ENCODE measurements at regions not wholly inside any gene's neighbourhood (a gene's known extent, or its start where the extent isn't known, plus 50 kb on each side); places are given as distances from the start of the nearest gene placed in this dataset.
A peak's percentile ranks its signal among the peaks of the same experiment; 100 is the strongest.

GRCh38 chrX:115946059-115946458 is 224.5 kb upstream of the AGTR2 start:
- H3K9me3 ChIP-seq, result no peaks in the 10 kb centered on the region
- WGBS, 2 donors, result 93 to 98% methylated on average over 16 of the region's 16 CpGs
- H3K4me3 ChIP-seq, result no peak overlapping the region
- no peak overlapping the region for H3K27ac ChIP-seq
- H3K36me3 ChIP-seq, result no peaks in the 10 kb centered on the region
- no peak for TF ChIP-seq POLR2AphosphoS5 (IDR thresholded peaks at IDR 0.05)
- TF ChIP-seq EP300 (IDR thresholded peaks at IDR 0.05), result no peak
- no peak for TF ChIP-seq CTCF (IDR thresholded peaks at IDR 0.05)
- TF ChIP-seq POLR2A (IDR thresholded peaks at IDR 0.05), result no peak
- intact Hi-C loops (cut with DNase I), result loop anchor here (10.0 kb wide), 1 partner anchor 51 kb away; no protein-coding TSS in a partner anchor
- peaks cover 0 to 7% (median 0%) of the 10 kb centered on the region in 4 donors for H3K4me1 ChIP-seq
- H3K27me3 ChIP-seq, result no peaks in the 10 kb centered on the region
- DNase-seq, result no peak

- peaks cover 0 to 13% (median 0%) of the 10 kb centered on the region in 4 donors for H3K4me1 ChIP-seq
- no peak for DNase-seq
- no peaks in the 10 kb centered on the region for H3K36me3 ChIP-seq
- no peaks in the 10 kb centered on the region for H3K27me3 ChIP-seq
- TF ChIP-seq CTCF (IDR thresholded peaks at IDR 0.05) (no peak), POLR2A (IDR thresholded peaks at IDR 0.05) (no peak), POLR2AphosphoS5 (IDR thresholded peaks at IDR 0.05) (no peak), EP300 (IDR thresholded peaks at IDR 0.05) (no peak)
- intact Hi-C loops (cut with DNase I), result loop anchor here (10.0 kb wide), 1 partner anchor 53 kb away; no protein-coding TSS in a partner anchor
- H3K4me3 ChIP-seq, result no peak overlapping the region
- WGBS, 2 donors, result 42 to 72% methylated on average over 4 of the region's 4 CpGs
- H3K9me3 ChIP-seq, result no peaks in the 10 kb centered on the region
- H3K27ac ChIP-seq, result no peak overlapping the region
Observed at GRCh38 chrX:115948018-115948923, 222.3 kb upstream of the AGTR2 start.

GRCh38 chrX:115949900-115950822 is 220.4 kb upstream of the AGTR2 start:
- intact Hi-C loops (cut with DNase I), result loop anchor here (10.0 kb wide), 1 partner anchor 55 kb away; no protein-coding TSS in a partner anchor
- H3K27me3 ChIP-seq, result no peaks in the 10 kb centered on the region
- no peaks in the 10 kb centered on the region for H3K9me3 ChIP-seq
- TF ChIP-seq CTCF (IDR thresholded peaks at IDR 0.05), result peak in 1 of 4 experiments; percentile 17
- no peak for TF ChIP-seq EP300 (IDR thresholded peaks at IDR 0.05)
- H3K4me1 ChIP-seq, result peaks cover 0 to 13% (median 0%) of the 10 kb centered on the region in 4 donors
- DNase-seq, result no peak
- H3K4me3 ChIP-seq, result no peak overlapping the region
- 82 to 93% methylated on average over 17 of the region's 17 CpGs for WGBS, 2 donors
- H3K27ac ChIP-seq, result no peak overlapping the region
- no peaks in the 10 kb centered on the region for H3K36me3 ChIP-seq

GRCh38 chrX:115952417-115953092 is 218.0 kb upstream of the AGTR2 start:
- TF ChIP-seq POLR2AphosphoS5 (IDR thresholded peaks at IDR 0.05) (no peak), POLR2A (IDR thresholded peaks at IDR 0.05) (no peak), CTCF (IDR thresholded peaks at IDR 0.05) (no peak), EP300 (IDR thresholded peaks at IDR 0.05) (no peak)
- Histone ChIP-seq H3K4me1 (peaks cover 0 to 13% (median 0%) of the 10 kb centered on the region in 4 donors), H3K4me3 (no peak overlapping the region), H3K9me3 (no peaks in the 10 kb centered on the region), H3K27ac (no peak overlapping the region), H3K36me3 (no peaks in the 10 kb centered on the region), H3K27me3 (no peaks in the 10 kb centered on the region)
- 88 to 95% methylated on average over 14 of the region's 14 CpGs for whole genome bisulfite sequencing, 2 donors
- no peak for DNase-seq
- intact Hi-C loops (cut with DNase I), result no loop called here

Data from sigmoid colon (tissue), 6 donors.